ENCODE measurements at regions not wholly inside any gene's neighbourhood (a gene's known extent, or its start where the extent isn't known, plus 50 kb on each side); places are given as distances from the start of the nearest gene placed in this dataset.

DNA sequence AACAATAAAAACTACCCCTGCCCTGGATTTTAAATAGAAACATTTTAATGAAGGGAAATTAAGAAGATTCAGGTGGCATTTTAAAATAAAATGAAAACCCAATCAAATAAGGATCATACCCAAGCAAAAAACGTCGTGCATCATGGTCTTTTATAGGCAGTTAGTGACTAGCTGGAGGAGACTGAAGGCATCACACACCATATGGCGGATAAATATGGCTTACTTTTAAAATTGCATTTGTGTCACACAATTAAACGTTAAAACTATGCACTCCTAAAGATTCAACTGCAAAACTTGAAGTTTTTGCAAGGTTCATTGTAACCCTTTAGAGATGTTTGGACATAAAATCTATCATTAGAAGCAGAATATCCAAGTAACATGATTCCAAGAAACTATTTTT, 200.1 kb upstream of the NRG3 start:
- no peak for TF ChIP-seq TAF1 (IDR thresholded peaks at IDR 0.05; ENCODE audit: low read depth, low read length)
- TF ChIP-seq POLR2A (IDR thresholded peaks at IDR 0.05; ENCODE audit: low read depth, low read length) = no peak

Measured in GM12891 (cell line).